GM03348 (cell line): ENCODE measurements at regions not wholly inside any gene's neighbourhood (a gene's known extent, or its start where the extent isn't known, plus 50 kb on each side); places are given as distances from the start of the nearest gene placed in this dataset.
"Not testable (repeated sequence)": the region's sequence is repeated elsewhere in the genome, so short reads cannot be mapped to it uniquely, and the experiment has no call there.

Experiments
- DNase-seq: peaks from one replicate; pipeline ENCODE4 v3.0.0; 2012; ENCODE audit warnings: low spot score

DNA sequence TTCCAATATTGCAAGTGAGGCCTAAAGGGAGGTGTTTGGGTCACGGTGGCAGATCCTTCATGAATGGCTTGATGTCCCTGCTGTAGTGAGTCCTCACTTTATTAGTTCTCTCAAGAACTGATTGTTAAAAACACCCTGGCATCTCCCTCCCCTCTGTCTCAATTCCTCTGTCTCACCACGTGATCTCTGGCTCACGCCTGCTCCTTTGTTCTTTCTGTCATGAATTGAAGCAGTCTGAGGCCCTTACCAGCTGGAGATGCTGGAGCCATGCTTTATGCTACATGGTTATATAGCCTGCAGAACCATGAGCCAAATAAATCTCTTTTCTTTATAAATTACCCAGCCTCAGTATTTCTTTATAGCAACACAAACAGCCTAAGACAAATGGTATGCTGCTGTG lies 980.7 kb upstream of the GRIA3 start:
- no peak for DNase-seq

DNA sequence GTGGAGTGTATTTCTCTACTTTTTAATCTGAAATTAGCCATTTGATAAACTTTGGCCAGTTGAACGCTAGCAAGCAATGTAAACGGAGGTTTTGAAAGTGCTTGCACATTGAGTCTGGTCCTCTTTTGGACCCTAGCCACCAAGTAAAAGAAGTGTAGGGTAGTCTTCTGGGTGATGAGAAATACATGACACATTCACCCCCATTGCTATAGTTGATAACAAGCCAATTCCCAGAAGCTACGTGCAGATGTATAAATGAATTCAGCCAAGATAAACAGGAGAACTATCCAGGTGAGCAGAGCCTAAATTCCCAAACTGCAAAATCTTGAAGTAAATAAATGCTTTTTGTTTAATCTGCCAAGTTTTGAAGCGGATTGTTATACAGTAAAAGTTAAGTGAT lies 965.4 kb upstream of the GRIA3 start:
- DNase-seq: no peak

DNA sequence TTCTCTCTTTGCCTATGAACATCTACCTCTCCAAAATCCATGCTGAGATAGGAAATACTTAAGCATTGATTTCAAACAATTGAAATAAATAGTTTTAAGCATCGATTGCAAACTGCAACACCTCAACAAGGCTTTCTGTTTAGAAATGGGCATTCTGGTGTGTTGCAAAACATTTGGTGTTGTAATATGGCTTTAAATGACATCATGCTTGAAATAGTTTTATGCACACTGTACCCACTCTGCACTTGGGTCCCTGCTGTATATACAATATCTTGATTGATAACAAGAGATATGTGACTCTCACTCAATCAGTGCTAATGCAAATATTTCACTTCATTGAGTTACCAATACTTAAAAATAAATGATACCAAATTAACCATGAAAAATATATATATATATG lies 964.9 kb upstream of the GRIA3 start:
- no peak for DNase-seq

DNA sequence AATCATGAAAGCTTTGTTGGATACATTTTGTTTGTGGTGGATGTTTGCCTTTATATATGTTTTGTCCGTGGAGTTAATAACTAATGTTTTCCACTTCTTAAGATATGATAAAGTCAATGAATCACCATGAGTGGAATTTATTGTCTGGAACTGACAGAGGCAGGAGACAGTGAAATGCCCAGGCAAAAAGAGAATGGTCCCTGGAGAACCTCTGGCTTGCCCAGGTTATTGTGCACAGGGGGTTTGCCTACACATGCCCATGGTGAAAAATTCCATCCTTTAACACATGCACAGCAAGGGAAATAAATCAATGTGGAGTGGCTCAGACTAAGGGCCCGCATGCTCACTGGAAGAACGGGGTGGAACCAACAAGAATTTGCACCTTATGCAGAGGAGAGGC lies 964.3 kb upstream of the GRIA3 start:
- no peak for DNase-seq

DNA sequence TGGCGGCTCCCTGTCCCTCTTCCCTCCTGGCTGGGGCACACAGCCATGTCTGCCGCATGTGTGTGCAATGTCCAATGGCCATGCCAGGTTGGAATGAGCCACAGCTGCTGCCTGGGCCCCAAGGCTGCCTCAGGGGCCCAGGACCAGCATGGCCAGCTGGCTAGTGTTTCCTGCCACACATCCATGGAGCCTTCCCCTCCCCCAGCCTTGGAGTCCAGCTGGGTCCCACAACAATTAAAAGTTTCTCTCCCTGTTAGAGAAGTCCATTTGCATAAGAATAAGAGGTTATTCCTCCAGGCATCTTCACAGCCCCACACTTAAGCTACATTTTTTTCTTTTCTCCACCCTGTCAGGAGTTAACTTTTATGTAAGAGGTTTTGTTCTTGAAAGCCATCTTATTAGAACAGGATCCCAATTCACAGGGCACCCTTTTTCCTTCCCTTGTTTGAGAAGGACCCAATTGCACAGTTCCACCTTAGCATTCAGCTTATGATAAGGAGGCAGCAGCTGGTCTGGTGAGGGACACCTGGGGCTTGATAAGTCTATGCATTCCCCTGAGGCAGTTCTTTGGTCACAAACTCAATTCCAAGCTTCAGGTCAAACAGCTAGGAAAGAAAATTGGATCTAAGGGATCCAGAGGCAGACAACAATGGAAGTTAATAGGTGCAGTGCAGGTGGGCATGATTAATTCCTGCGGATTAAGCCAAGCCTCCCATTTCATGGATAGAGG lies 963.3 kb upstream of the GRIA3 start:
- no peak for DNase-seq

DNA sequence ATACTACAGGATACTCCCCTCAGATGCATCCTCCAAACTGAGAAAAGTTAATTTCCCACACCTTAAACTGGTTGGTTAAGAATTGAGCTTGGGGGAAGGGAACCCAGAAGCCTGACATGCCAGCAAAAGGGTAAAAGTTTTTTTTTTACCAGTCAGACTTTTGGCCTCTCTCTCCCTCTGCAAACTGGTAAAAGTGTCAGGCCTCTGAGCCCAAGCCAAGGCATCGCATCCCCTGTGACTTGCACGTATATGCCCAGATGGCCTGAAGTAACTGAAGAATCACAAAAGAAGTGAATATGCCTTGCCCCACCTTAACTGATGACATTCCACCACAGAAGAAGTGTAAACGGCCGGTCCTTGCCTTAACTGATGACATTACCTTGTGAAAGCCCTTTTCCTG lies 962.3 kb upstream of the GRIA3 start:
- DNase-seq: not testable (repeated sequence)

DNA sequence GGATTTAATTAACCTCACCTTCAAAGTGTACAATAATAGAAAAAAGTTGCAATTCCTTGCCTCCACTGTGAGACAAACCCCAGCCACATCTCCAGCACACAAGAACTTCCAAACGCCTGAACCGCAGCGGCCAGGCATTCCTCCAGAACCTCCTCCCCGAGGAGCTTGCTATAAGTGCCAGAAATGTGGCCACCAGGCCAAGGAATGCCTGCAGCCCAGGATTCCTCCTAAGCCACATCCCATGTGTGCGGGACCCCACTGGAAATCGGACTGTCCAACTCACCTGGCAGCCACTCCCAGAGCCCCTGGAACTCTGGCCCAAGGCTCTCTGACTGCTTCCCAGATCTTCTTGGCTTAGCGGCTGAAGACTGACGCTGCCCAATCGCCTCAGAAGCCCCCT lies 959.9 kb upstream of the GRIA3 start:
- DNase-seq: not testable (repeated sequence)

DNA sequence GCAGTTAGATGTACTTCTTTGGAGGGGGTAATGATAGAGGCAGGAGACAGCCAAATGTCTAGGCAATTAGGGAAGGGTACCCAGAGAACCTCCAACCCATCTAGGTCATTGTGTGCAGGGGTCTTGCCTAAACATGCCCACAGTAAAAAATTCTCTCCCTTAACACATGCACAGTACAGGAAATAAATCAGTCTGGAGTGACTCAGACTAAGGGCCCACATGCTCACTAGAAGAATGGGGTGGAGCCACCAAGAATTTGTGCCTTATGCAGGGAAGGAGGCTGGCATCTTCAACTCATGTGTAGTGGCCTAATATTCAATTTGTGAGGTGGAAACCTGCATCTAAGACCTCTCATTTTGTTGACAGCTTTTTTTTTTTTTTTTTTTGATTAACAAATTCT lies 945.3 kb upstream of the GRIA3 start:
- DNase-seq: peak; percentile 9

DNA sequence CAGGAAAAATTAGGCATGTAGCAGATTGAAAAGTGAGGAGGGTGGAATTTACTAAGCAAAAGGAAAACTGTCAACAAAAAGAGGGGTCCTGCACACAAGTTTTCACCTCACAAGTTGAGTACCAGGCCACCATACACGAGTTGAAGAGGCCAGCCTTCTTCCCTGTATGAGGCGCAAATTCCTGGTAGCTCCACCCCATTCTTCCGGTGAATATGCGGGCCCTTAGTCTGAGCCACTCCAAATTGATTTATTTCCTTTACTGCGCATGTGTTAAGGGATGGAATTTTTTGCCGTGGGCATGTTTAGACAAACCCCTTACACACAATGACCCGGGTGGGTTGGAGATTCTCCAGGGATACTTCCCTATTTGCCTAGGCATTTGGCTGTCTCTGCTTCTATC lies 942.1 kb upstream of the GRIA3 start:
- DNase-seq: no peak

DNA sequence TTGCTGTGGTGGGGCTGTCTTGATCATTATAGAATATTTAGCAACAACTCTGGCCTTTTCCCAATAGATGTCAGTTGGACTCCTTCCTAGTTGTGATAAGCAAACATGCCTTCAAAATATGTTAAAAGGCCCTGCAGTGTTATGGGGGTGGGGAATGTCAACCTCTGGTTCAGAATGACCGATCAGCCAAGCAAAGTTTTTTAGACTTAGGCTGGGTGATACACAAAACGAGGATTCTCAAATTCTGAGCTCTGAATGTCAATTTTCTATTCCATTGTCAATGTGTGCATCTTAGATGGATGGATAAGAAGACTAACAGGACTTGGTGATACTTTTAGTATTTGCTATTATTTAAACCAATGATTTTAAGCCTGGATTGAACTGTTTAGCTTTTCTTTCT lies 940.0 kb upstream of the GRIA3 start:
- no peak for DNase-seq

DNA sequence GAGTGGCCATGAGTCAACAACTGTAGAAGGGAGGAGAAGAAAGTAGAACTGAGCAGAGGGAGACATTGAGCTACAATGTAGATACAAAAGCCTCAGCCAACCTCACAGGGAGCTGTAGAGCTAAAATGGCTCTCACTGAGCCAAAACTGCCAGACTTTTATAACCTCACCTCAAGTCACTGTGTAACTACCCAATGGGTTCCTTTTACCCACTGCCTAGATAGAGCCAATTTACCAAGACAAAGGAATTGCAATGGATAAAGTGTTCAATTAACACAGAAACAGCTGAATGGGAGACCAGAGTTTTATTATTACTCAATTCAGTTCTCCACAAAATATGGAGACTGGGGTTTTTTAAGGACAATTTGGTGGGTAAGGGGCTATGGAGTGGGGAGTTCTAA lies 938.9 kb upstream of the GRIA3 start:
- DNase-seq: no peak

DNA sequence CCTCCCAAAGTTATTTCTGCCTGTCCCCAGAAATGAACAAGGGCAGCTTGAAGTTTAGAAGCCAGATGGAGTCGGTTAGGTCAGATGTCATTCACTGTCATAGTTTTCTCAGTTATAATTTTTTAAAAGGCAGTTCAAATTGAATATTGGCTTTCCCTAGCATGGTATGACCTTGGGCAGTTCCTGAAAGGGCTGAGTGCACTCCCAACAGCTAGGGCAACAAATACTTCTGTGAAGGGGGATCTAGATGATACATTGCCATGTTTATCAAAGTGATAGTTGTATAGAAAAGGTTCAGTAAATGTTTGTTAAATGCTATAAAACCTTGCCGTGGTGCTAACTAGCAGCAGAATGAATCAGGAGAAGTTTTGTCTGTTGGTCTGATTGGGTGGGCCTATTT lies 938.1 kb upstream of the GRIA3 start:
- DNase-seq: no peak

DNA sequence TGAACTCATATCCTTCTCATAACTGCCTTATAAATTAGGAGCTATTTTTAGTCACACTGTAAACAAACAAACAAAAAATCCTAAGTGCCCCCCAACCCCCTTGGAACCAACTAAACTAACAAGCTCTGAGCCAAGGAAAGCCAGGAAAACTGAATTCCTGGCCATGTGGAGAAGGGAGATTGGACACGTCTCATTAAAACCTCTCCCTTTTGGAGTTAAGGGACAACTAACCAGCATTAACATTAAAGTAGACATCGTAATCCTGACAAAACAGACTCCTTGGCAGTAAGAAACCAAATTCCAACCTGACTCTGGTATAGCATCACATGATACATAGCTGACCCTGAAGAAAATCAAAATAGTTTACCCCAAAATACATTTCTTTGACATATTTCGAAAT lies 937.1 kb upstream of the GRIA3 start:
- no peak for DNase-seq

DNA sequence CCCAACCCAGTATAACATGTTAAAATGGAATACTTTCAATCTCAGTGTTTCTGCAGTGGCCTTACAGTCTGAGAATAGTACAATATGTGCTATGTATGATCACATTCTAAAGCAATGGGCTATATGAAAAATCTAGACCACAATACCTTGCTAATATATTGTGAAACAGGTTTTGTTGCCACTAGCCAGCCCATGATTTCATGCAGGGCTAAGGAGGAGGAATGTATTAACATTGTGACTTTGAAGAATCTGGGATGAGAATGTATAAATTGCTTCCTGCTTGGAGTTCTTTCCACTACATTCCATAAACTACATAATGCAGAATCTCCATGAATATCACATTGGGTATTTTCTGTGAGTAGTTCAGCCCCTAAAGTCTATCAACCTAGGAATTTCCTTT lies 935.4 kb upstream of the GRIA3 start:
- DNase-seq: no peak

DNA sequence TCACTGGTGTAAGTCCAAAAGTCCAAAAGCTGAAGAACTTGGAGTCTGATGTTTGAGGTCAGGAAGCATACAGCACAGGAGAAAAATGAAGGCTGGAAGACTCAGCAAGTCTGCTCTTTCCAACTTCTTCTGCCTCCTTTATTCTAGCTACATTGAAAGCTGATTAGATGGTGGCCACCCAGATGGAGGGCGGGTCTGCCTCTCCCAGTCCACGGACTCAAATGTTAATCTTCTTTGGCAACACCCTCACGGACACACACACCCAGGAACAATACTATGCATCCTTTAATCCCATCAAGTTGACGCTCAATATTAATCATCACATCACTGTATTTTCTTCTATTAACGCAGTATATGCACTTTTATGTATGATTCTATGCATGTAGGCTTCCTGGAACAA lies 931.6 kb upstream of the GRIA3 start:
- DNase-seq: no peak

DNA sequence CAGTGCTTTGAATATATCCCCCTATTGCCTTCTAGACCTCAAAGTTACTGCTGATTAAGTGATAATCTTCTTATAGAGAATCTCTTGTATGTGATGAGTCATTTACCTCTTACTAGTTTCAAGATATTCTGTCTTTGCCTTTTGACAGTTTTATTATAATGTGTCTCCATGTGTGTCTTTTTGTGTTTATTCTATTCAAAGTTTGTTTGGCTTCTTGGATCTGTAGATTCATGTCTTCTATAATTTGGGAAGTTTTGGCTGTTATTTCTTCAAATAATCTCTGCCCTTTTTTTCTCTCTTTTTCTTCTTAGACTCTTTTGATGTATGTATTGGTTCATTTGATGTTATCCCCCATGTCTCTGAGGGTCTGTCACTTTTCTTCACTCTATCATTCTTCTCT lies 915.7 kb upstream of the GRIA3 start:
- DNase-seq: no peak

DNA sequence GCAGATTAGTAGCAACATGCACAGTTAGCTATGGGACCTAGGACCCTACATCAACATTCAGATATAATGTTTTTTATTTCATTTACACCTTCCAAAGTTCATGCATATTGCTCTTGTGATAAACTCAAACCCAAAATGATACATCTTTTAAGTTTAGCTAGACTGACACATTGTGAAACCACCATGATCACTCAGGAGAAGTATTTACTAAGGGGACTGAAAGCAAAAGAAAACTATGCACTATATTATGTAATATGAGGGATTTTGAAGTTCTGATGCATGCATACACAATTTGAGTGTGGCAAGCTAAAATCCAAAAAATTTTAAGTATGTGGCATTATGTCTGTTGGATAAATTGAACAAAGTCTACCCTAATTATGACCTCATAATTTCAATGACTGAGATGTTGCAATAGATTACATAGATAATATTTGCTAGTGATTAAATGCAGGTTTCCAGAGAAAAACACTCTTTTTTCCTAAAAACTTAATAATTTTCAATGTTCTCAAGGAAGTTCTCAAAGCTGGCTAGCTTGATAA lies 914.8 kb upstream of the GRIA3 start:
- peak; percentile 10 for DNase-seq

DNA sequence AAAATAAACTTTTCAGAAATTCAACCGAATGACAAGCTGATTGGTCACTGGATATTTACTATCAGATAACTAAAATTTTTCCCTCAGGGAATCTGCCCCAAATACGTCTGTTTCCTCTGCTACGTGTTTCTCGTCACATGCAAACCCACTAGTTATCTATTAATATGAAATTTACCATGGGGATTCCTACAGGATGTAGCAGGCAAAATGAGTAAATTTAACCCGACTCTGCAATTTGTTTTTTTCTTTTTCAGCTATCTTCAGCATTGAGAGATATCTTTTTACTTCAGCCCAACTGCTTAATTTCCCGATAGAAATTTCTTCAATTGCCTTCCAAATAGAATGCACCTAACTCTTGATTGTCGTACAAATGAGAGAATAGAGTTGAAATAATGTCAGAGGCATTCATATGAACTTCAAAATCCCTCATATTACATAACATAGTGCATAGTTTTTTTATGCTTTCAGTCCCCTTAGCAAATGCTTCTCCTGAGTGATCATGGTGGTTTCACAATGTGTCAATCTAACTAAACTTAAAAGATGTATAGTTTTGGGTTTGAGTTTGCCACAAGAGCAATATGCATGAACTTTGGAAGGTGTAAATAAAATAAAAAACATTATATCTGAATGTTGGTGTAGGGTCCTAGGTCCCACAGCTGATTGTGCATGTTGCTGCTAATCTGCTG lies 913.1 kb upstream of the GRIA3 start:
- DNase-seq: no peak

DNA sequence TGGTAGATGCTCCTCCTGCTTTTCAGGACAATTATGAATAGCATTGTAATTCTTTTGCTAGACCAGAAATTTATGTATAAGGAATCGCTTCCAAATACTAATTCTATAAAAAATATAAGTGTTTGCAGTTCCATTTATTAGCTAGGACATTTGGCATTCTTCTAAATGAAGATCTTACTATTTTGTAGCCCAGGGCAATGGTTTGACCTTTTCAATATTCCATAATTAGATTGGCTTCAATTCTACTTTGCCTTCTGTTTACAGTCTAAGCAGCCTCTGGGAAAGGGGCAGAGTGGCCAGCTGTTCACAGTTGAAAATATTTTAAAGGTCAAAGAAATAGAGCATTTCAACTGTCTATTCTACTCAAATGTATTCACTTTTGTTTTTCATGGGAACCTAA lies 912.1 kb upstream of the GRIA3 start:
- DNase-seq: no peak

DNA sequence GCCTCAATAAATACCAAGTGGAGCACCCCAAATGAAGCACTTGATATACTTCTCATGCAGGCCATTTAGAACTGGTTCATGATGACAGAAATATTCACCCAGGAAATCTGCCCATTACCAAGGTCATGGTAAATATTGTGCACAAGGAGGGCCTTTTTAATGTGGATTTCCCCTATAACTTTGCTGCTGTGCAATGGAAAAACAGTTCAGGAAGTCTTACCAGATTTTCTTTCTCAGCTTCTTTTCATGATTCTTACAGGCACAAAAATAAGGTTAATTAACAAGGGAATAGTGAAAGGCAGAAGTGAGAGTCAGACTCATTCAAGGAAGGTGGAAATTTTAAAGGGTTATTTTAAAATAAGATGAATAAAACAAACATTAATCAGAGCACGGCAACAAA lies 904.3 kb upstream of the GRIA3 start:
- DNase-seq: no peak

DNA sequence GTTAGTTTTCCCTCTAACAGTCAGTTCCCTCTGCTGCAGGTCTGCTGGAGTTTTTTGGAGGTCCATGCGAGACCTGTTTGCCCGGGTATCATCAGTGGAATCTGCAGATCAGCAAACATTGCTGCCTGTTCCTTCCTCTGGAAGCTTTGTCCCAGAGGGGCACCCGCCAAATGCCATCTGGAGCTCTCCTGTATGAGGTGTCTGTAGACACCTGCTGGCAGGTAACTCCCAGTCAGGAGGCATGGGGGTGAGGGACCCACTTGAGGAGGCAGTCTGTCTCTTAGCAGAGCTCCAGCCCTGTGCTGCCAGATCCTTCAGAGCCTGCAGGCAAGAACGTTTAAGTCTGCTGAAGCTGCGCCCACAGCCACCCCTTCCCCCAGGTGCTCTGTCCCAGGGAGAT lies 884.3 kb upstream of the GRIA3 start:
- not testable (repeated sequence) for DNase-seq

DNA sequence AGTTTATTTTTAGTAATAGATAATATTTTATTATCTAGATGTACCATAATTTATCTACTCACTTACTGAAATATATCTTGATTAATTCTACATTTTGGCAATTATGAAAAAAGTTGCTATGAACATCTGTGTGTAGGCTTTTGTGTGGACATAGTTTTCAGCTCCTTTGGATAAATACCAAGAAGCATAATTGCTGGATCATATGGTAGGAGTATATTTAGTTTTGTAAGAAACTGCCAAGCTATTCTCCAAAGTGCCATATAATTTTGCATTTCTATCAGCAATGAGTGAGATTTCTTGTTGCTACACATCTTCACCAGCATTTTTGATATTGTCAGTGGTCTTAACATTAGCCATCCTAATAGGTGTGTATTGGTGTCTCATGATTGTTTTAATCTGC lies 882.6 kb upstream of the GRIA3 start:
- DNase-seq: no peak

DNA sequence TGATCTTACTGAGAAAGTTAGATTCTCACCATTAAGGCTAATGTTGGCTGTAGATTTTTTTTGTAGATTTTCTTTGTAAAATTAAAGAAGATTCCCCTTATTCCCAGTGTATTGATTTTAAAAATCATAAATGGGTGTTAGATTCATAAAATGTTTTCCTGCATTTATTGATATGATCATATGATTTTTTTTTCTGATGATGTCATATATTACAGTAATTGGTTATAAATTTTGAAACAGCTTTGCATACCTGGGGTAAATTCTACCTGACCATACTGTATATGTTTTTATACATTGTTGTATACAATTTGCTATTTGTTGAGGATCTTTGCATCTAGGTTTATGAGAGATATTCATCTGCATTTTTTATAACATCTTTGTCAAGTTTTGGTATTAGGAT lies 880.3 kb upstream of the GRIA3 start:
- no peak for DNase-seq

DNA sequence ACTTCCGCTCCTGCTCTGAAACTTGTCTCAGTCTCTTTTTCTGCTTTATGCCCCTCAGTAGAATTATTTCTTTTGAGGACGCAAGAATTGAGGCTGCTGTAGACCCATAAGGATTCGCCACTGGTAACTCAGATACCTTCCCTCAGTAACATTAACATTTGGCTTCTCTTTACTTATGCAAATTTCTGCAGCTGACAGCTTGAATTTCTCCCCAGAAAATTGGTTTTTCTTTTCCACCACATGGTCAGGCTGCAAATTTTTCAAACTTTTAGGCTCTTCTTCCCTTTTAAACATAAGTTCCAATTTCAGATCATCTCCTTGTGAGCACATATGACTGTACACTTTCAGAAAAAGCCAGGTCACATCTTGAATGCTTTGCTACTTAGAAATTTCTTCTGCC lies 839.3 kb upstream of the GRIA3 start:
- no peak for DNase-seq
